BE2C (cell line): ENCODE measurements at regions not wholly inside any gene's neighbourhood (a gene's known extent, or its start where the extent isn't known, plus 50 kb on each side); places are given as distances from the start of the nearest gene placed in this dataset.

Experiments
- DNase-seq: peaks from one replicate; pipeline ENCODE4 v3.0.0-alpha.2; 2020
- H3K27me3 ChIP-seq: fragments of 250-450 bp; sonication (Bioruptor Pico); 2 replicates; pipeline ENCODE4 v1.5.1; 2020; ENCODE audit warnings: mild to moderate bottlenecking
- H3K36me3 ChIP-seq: fragments of 250-450 bp; sonication (Bioruptor Pico); 2 replicates; pipeline ENCODE4 v1.5.1; 2020; ENCODE audit warnings: mild to moderate bottlenecking
- H3K4me1 ChIP-seq: fragments of 250-450 bp; sonication (Bioruptor Pico); 2 replicates; pipeline ENCODE4 v1.5.1; 2020
- H3K4me3 ChIP-seq: 2 replicates; pipeline ENCODE4 v1.5.1; 2011; ENCODE audit warnings: low read depth, low read length
- H3K9me3 ChIP-seq: fragments of 250-450 bp; sonication (Bioruptor Pico); 2 replicates; pipeline ENCODE4 v1.5.1; 2020
- CTCF ChIP-seq: IDR thresholded peaks from 2 replicates; pipeline ENCODE4 v1.5.1; 2012; ENCODE audit warnings: mild to moderate bottlenecking, low read depth, low read length

- TF ChIP-seq CTCF = no peak
- Histone ChIP-seq H3K4me1 (no peaks in the 10 kb centered on the region), H3K27me3 (no peaks in the 10 kb centered on the region), H3K9me3 (no peaks in the 10 kb centered on the region), H3K4me3 (no peak overlapping the region), H3K36me3 (no peaks in the 10 kb centered on the region)
- DNase-seq = no peak
Observed at GRCh38 chr18:59767732-59768131, 70.5 kb upstream of the CCBE1 start.

- TF ChIP-seq CTCF = no peak
- no peak for DNase-seq
Observed at GRCh38 chr18:59765343-59765742, 68.1 kb upstream of the CCBE1 start.

GRCh38 chr18:59764281-59764680, 67.1 kb upstream of the CCBE1 start:
- DNase-seq = no peak
- Histone ChIP-seq H3K9me3 (no peaks in the 10 kb centered on the region), H3K27me3 (no peaks in the 10 kb centered on the region), H3K36me3 (no peaks in the 10 kb centered on the region), H3K4me3 (no peak overlapping the region), H3K4me1 (no peaks in the 10 kb centered on the region)
- no peak for TF ChIP-seq CTCF

More at GRCh38 chr18:59765343-59765742, 68.1 kb upstream of the CCBE1 start:
- no peaks in the 10 kb centered on the region for H3K27me3 ChIP-seq
- no peaks in the 10 kb centered on the region for H3K36me3 ChIP-seq
- no peak overlapping the region for H3K4me3 ChIP-seq
- no peaks in the 10 kb centered on the region for H3K4me1 ChIP-seq
- no peaks in the 10 kb centered on the region for H3K9me3 ChIP-seq

- Histone ChIP-seq H3K36me3 (no peaks in the 10 kb centered on the region), H3K4me1 (no peaks in the 10 kb centered on the region), H3K9me3 (no peaks in the 10 kb centered on the region), H3K4me3 (no peak overlapping the region), H3K27me3 (no peaks in the 10 kb centered on the region)
- DNase-seq = no peak
- TF ChIP-seq CTCF = no peak
Observed at GRCh38 chr18:59763541-59764136, 66.4 kb upstream of the CCBE1 start.

- H3K4me3 ChIP-seq = no peak overlapping the region
- H3K4me1 ChIP-seq = no peaks in the 10 kb centered on the region
- H3K27me3 ChIP-seq = no peaks in the 10 kb centered on the region
- no peak for DNase-seq
- H3K36me3 ChIP-seq = no peaks in the 10 kb centered on the region
- H3K9me3 ChIP-seq = no peaks in the 10 kb centered on the region
- no peak for TF ChIP-seq CTCF
Observed at GRCh38 chr18:59760619-59761600, 63.7 kb upstream of the CCBE1 start.

GRCh38 chr18:59760212-59760611, 63.0 kb upstream of the CCBE1 start:
- Histone ChIP-seq H3K4me1 (no peaks in the 10 kb centered on the region), H3K36me3 (no peaks in the 10 kb centered on the region), H3K9me3 (no peaks in the 10 kb centered on the region), H3K4me3 (no peak overlapping the region), H3K27me3 (no peaks in the 10 kb centered on the region)
- DNase-seq = no peak
- TF ChIP-seq CTCF = no peak
